Astrocyte (in vitro differentiated cells and primary cell): ENCODE measurements at regions not wholly inside any gene's neighbourhood (a gene's known extent, or its start where the extent isn't known, plus 50 kb on each side); places are given as distances from the start of the nearest gene placed in this dataset.

Source experiments
- EZH2 ChIP-seq: IDR thresholded peaks from 2 replicates; pipeline ENCODE4 v1.6.1; 2012; ENCODE audit warnings: mild to moderate bottlenecking, low read length, inconsistent platforms; ENCODE audit not compliant: insufficient read depth
- TF ChIP-seq, protein P1 (sequence below): IDR thresholded peaks from 2 replicates; pipeline ENCODE4 v1.5.1; 2011; ENCODE audit warnings: low read depth, mild to moderate bottlenecking, inconsistent platforms, low read length, moderate library complexity; ENCODE audit not compliant: insufficient read depth

DNA sequence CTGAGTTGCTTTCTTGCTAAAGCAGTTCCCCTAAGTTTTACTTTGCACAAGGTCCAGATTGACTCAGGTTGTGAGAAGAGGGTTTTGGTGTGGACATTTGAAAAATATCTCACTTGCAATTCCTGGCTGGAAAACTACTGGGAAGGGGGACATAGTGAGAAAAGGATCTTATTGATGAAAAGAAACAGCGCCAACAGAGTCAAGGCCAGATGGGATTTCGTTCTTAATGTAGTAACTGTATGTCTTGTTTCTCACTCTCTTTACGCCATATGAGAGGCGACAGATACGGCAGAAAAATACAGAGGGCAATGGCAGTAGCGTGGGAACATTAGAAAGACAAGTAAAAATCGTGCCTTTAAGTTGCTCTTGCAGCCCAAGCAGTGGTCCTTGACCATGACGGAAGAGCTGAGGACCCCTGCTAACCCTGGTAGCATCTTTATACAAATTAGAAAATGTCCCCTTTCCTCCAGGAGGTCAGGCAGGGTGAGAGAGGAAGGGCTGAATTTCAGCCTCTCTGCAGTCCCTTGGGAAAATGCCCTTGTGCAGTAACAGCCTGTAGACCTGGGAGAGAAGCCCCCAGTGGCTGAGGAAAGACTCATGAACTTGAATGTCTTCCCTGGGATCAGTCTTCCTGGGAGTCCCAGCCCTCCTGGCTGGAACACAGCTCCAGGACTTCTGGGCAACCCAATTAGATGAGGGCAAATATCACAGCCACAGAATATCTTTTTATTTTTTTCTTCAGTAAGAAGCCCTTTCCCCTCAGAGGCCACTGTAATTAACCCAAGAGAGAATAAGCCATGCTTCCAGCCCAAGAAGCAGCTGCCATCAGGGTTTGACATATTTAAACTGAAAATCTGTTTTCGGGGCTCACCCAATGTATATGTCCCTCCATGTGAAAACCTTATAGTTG is 113.4 kb downstream of the CD47 start:
- TF ChIP-seq, protein P1, sequence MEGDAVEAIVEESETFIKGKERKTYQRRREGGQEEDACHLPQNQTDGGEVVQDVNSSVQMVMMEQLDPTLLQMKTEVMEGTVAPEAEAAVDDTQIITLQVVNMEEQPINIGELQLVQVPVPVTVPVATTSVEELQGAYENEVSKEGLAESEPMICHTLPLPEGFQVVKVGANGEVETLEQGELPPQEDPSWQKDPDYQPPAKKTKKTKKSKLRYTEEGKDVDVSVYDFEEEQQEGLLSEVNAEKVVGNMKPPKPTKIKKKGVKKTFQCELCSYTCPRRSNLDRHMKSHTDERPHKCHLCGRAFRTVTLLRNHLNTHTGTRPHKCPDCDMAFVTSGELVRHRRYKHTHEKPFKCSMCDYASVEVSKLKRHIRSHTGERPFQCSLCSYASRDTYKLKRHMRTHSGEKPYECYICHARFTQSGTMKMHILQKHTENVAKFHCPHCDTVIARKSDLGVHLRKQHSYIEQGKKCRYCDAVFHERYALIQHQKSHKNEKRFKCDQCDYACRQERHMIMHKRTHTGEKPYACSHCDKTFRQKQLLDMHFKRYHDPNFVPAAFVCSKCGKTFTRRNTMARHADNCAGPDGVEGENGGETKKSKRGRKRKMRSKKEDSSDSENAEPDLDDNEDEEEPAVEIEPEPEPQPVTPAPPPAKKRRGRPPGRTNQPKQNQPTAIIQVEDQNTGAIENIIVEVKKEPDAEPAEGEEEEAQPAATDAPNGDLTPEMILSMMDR = no peak
- no peak for TF ChIP-seq EZH2
